ENCODE measurements at regions not wholly inside any gene's neighbourhood (a gene's known extent, or its start where the extent isn't known, plus 50 kb on each side); places are given as distances from the start of the nearest gene placed in this dataset.

- Histone ChIP-seq H3K4me2 (ENCODE audit: low read length) (no peak overlapping the region), H3K36me3 (ENCODE audit: insufficient read depth, low read length) (no peaks in the 10 kb centered on the region), H3K27me3 (ENCODE audit: insufficient read depth, low read depth, low read length) (no peaks in the 10 kb centered on the region), H3K9ac (ENCODE audit: low read length) (no peak overlapping the region), H3K4me3 (ENCODE audit: low read length) (no peak overlapping the region), H3K27ac (ENCODE audit: low read length) (no peak overlapping the region), H3K9me3 (ENCODE audit: low read length) (no peaks in the 10 kb centered on the region), H3K9me2 (ENCODE audit: insufficient read depth, low read length) (no peaks in the 10 kb centered on the region), H2AFZ (ENCODE audit: low read depth, low read length) (no peak overlapping the region), H3K79me2 (replicated peaks; ENCODE audit: insufficient read depth, low read length) (no peaks in the 10 kb centered on the region), H3F3A (ENCODE audit: insufficient read depth, low read length, poor library complexity, severe bottlenecking) (no peaks in the 10 kb centered on the region), H4K20me1 (ENCODE audit: insufficient read depth) (no peaks in the 10 kb centered on the region)
- TF ChIP-seq SMC3 (conservative IDR thresholded peaks at IDR 0.05; ENCODE audit: poor library complexity), result no peak
- TF ChIP-seq POLR2AphosphoS5 (IDR thresholded peaks at IDR 0.05), result no peak
- TF ChIP-seq EP300 (conservative IDR thresholded peaks at IDR 0.05; ENCODE audit: poor library complexity, severe bottlenecking), result no peak
- TF ChIP-seq, protein P1, sequence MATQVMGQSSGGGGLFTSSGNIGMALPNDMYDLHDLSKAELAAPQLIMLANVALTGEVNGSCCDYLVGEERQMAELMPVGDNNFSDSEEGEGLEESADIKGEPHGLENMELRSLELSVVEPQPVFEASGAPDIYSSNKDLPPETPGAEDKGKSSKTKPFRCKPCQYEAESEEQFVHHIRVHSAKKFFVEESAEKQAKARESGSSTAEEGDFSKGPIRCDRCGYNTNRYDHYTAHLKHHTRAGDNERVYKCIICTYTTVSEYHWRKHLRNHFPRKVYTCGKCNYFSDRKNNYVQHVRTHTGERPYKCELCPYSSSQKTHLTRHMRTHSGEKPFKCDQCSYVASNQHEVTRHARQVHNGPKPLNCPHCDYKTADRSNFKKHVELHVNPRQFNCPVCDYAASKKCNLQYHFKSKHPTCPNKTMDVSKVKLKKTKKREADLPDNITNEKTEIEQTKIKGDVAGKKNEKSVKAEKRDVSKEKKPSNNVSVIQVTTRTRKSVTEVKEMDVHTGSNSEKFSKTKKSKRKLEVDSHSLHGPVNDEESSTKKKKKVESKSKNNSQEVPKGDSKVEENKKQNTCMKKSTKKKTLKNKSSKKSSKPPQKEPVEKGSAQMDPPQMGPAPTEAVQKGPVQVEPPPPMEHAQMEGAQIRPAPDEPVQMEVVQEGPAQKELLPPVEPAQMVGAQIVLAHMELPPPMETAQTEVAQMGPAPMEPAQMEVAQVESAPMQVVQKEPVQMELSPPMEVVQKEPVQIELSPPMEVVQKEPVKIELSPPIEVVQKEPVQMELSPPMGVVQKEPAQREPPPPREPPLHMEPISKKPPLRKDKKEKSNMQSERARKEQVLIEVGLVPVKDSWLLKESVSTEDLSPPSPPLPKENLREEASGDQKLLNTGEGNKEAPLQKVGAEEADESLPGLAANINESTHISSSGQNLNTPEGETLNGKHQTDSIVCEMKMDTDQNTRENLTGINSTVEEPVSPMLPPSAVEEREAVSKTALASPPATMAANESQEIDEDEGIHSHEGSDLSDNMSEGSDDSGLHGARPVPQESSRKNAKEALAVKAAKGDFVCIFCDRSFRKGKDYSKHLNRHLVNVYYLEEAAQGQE (IDR thresholded peaks at IDR 0.05; ENCODE audit: borderline replicate concordance), result no peak
- no peak for TF ChIP-seq TAF1 (IDR thresholded peaks at IDR 0.05; ENCODE audit: low read depth)
- TF ChIP-seq, protein P2, sequence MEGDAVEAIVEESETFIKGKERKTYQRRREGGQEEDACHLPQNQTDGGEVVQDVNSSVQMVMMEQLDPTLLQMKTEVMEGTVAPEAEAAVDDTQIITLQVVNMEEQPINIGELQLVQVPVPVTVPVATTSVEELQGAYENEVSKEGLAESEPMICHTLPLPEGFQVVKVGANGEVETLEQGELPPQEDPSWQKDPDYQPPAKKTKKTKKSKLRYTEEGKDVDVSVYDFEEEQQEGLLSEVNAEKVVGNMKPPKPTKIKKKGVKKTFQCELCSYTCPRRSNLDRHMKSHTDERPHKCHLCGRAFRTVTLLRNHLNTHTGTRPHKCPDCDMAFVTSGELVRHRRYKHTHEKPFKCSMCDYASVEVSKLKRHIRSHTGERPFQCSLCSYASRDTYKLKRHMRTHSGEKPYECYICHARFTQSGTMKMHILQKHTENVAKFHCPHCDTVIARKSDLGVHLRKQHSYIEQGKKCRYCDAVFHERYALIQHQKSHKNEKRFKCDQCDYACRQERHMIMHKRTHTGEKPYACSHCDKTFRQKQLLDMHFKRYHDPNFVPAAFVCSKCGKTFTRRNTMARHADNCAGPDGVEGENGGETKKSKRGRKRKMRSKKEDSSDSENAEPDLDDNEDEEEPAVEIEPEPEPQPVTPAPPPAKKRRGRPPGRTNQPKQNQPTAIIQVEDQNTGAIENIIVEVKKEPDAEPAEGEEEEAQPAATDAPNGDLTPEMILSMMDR (IDR thresholded peaks at IDR 0.05; ENCODE audit: poor library complexity, severe bottlenecking), result no peak
- TF ChIP-seq EZH2 (IDR thresholded peaks at IDR 0.05; ENCODE audit: borderline replicate concordance, insufficient read depth, low read length, poor library complexity, severe bottlenecking), result no peak
- TF ChIP-seq MXI1 (conservative IDR thresholded peaks at IDR 0.05; ENCODE audit: poor library complexity, severe bottlenecking), result no peak
- TF ChIP-seq RAD21 (conservative IDR thresholded peaks at IDR 0.05), result no peak
Measured at GRCh38 chr1:238826891-238827290, 559.5 kb upstream of the CHRM3 start.

DNA sequence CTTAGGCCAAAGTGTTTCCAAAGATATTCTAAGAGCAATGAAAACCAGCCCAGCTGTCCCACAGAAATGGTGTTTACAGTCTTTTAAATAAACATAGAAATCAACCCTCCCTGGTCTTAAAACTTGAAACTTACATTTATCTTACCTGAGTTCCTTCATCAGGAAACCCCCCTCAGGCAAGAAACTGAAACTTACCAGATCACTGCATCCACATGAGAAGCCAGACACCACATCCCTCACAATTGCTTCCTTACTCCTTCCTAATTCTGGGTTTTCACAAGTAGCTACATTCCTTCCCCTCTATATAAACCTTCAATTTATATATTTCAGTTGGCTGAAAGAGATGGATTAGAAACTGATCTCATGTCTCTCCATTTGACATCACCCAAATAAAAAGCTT, 563.0 kb upstream of the CHRM3 start:
- H3K9me3 ChIP-seq (ENCODE audit: low read length), result no peaks in the 10 kb centered on the region
- H3K9ac ChIP-seq (ENCODE audit: low read length), result no peak overlapping the region
- H3K4me2 ChIP-seq (ENCODE audit: low read length), result no peak overlapping the region
- H2AFZ ChIP-seq (ENCODE audit: low read depth, low read length), result no peak overlapping the region
- no peaks in the 10 kb centered on the region for H3K36me3 ChIP-seq (ENCODE audit: insufficient read depth, low read length)
- no peak overlapping the region for H3K27ac ChIP-seq (ENCODE audit: low read length)
- no peaks in the 10 kb centered on the region for H3F3A ChIP-seq (ENCODE audit: insufficient read depth, low read length, poor library complexity, severe bottlenecking)
- H3K79me2 ChIP-seq (replicated peaks; ENCODE audit: insufficient read depth, low read length), result no peaks in the 10 kb centered on the region
- H4K20me1 ChIP-seq (ENCODE audit: insufficient read depth), result no peaks in the 10 kb centered on the region
- TF ChIP-seq EZH2 (IDR thresholded peaks at IDR 0.05; ENCODE audit: borderline replicate concordance, insufficient read depth, low read length, poor library complexity, severe bottlenecking) (no peak), MXI1 (conservative IDR thresholded peaks at IDR 0.05; ENCODE audit: poor library complexity, severe bottlenecking) (no peak), TAF1 (IDR thresholded peaks at IDR 0.05; ENCODE audit: low read depth) (no peak), POLR2AphosphoS5 (IDR thresholded peaks at IDR 0.05) (no peak), EP300 (conservative IDR thresholded peaks at IDR 0.05; ENCODE audit: poor library complexity, severe bottlenecking) (no peak), SMC3 (conservative IDR thresholded peaks at IDR 0.05; ENCODE audit: poor library complexity) (no peak), RAD21 (conservative IDR thresholded peaks at IDR 0.05) (no peak)
- TF ChIP-seq, protein P2 (IDR thresholded peaks at IDR 0.05; ENCODE audit: poor library complexity, severe bottlenecking), result no peak
- TF ChIP-seq, protein P1 (IDR thresholded peaks at IDR 0.05; ENCODE audit: borderline replicate concordance), result no peak
- H3K4me3 ChIP-seq (ENCODE audit: low read length), result no peak overlapping the region
- no peaks in the 10 kb centered on the region for H3K27me3 ChIP-seq (ENCODE audit: insufficient read depth, low read depth, low read length)
- H3K9me2 ChIP-seq (ENCODE audit: insufficient read depth, low read length), result no peaks in the 10 kb centered on the region

Data from neural cell (in vitro differentiated cells).